IPS-20b (cell line): ENCODE measurements at regions not wholly inside any gene's neighbourhood (a gene's known extent, or its start where the extent isn't known, plus 50 kb on each side); places are given as distances from the start of the nearest gene placed in this dataset.
"Not testable (repeated sequence)": the region's sequence is repeated elsewhere in the genome, so short reads cannot be mapped to it uniquely, and the experiment has no call there.

ENCODE experiments used
- H3K27ac ChIP-seq: one replicate; pipeline ENCODE4 v1.5.1; 2013; ENCODE audit warnings: low read length
- H3K27me3 ChIP-seq: 2 replicates; pipeline ENCODE4 v1.6.1; 2013; ENCODE audit warnings: mild to moderate bottlenecking, low read length, inconsistent platforms; ENCODE audit not compliant: insufficient read depth
- H3K36me3 ChIP-seq: 2 replicates; pipeline ENCODE4 v1.6.1; 2013; ENCODE audit warnings: low read depth, mild to moderate bottlenecking, inconsistent platforms, low read length, moderate library complexity; ENCODE audit not compliant: insufficient read depth
- H3K4me1 ChIP-seq: 2 replicates; pipeline ENCODE4 v1.6.1; 2013; ENCODE audit warnings: mild to moderate bottlenecking, control low read depth, inconsistent platforms, low read length, moderate library complexity; ENCODE audit not compliant: insufficient read depth
- H3K4me3 ChIP-seq: 2 replicates; pipeline ENCODE4 v1.5.1; 2013; ENCODE audit warnings: mild to moderate bottlenecking, low read length, inconsistent platforms
- H3K9ac ChIP-seq: 2 replicates; pipeline ENCODE4 v1.6.1; 2013; ENCODE audit warnings: low read depth, mild to moderate bottlenecking, inconsistent platforms, low read length, moderate library complexity
- H3K9me3 ChIP-seq: 2 replicates; pipeline ENCODE4 v1.6.1; 2013; ENCODE audit warnings: mild to moderate bottlenecking, low read depth, low read length, inconsistent platforms; ENCODE audit not compliant: insufficient read depth

GRCh38 chr3:195986576-195986975 is 78.2 kb upstream of the TNK2 start:
- H3K4me1 ChIP-seq, H3K4me3 ChIP-seq, H3K9ac ChIP-seq, H3K27ac ChIP-seq, H3K27me3 ChIP-seq, H3K9me3 ChIP-seq: not testable (repeated sequence)
- peaks cover 11% of the 10 kb centered on the region; the same call in 1 of the 2 replicates for H3K36me3 ChIP-seq

- not testable (repeated sequence) for H3K27me3 ChIP-seq, H3K9ac ChIP-seq, H3K27ac ChIP-seq, H3K4me1 ChIP-seq, H3K9me3 ChIP-seq, H3K4me3 ChIP-seq
- H3K36me3 ChIP-seq: peaks cover 11% of the 10 kb centered on the region; the same call in 1 of the 2 replicates
Measured at GRCh38 chr3:195985348-195985920, 77.1 kb upstream of the TNK2 start.

DNA sequence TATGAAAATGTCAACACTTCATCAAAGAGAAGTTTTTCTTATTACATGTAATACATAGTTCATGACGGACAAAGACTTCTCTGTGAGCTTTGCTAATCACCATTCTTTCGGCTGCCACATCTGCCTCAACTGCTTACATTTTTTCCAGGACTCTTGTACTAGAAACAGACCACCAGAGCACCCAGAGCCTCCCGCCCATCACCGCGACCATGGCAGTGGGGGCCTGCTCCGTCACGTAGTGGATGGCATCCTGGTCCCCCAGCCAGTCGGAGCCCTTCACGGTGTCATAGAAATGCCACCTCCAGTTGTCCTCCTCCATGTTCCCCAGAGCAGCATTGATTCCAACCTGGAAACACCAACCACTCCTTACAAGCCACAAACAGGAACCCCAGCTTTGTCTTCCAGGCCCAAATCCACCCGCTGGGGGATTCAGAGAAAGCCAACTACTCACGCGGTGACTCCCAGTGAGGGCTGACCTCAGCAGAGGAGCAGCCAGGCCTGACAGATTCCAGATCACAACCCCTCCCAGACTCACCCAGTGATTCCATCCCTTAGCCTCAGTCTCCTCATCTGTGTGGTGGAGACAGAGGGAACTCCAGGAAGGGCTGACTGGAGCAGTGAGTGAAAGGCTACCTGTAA is 76.2 kb upstream of the TNK2 start:
- not testable (repeated sequence) for H3K9me3 ChIP-seq, H3K4me3 ChIP-seq, H3K27ac ChIP-seq, H3K4me1 ChIP-seq, H3K9ac ChIP-seq, H3K27me3 ChIP-seq
- H3K36me3 ChIP-seq: peaks cover 12% of the 10 kb centered on the region; the same call in 1 of the 2 replicates

DNA sequence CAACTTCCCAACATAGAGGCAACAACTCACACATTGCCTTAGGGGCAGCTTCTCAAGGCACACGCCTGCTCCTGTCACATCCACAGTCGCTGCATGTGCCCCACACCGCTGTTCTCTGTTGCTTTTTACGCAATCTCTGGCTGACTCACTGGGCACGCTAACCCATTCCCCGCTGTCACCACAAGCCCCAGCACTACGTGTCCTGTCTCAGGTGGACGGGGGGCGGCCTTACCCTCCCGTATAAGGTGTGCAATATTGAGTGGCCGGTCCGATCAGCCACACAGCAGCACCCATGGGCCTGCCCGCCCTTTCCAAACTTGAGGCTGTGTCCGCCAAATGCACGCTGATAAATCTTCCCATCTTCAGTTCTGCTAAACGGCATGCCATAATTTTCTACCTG is 75.5 kb upstream of the TNK2 start:
- H3K36me3 ChIP-seq: peaks cover 17% of the 10 kb centered on the region; the same call in 1 of the 2 replicates
- H3K27me3 ChIP-seq, H3K4me1 ChIP-seq, H3K4me3 ChIP-seq, H3K9me3 ChIP-seq, H3K9ac ChIP-seq, H3K27ac ChIP-seq: not testable (repeated sequence)

DNA sequence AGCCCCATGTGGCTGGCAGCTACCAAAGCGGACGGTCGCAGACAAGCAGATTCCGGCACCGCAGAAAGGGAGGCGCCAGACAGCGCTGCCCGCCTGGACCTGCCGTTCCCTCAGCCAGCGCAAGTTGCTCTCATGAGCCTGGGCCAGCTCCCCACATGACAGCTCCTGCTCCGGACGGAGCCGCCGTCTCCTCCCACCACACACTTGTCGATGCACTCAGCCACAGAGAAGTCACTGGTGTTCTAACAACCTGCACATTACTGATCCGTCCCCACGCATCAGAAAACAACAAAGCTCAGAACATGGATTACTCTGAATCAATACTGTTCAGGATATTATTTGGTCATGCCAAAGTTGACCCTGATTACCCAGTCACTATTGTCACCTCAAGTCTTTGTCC is 74.4 kb upstream of the TNK2 start:
- not testable (repeated sequence) for H3K4me3 ChIP-seq, H3K4me1 ChIP-seq, H3K9me3 ChIP-seq, H3K9ac ChIP-seq, H3K27me3 ChIP-seq, H3K27ac ChIP-seq
- peaks cover 18% of the 10 kb centered on the region; the same call in 1 of the 2 replicates for H3K36me3 ChIP-seq

DNA sequence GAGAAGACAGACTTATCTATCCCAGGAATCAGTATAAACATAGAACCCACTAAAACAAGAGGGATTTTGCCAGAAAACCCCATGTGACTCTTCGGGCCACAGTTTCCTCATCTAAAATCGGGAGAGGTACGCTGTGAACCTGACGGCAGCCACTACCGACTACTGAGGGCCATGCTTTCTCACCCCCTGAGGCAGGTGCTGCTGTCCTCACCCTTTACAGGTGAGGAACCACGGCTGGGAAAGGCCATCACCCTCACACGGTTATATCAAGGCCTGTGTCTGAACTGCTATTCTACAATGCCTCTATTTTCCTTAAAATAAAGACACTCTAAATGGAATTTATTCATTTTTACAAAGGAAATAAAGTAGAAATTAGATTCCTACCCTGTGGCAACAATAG is 73.4 kb upstream of the TNK2 start:
- not testable (repeated sequence) for H3K27me3 ChIP-seq, H3K4me1 ChIP-seq, H3K27ac ChIP-seq, H3K9ac ChIP-seq, H3K9me3 ChIP-seq, H3K4me3 ChIP-seq
- H3K36me3 ChIP-seq: peaks cover 18% of the 10 kb centered on the region; the same call in 1 of the 2 replicates

DNA sequence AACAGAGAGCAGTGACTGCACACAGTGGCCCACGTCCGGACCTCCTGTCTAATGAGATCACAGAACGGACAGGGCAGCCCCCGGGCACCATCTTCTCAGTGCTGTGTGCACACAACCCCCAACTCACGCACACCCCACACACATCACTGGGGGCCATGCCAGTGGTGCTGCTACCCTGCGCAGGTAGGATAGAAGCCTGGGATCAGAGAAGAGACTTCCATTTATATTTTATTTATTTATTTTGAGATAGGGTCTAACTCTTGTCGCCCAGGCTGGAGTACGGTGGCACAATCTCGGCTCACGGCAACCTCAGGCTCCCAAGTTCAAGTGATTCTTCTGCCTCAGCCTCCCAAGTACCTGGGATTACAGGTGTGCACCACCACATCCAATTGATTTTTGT is 71.5 kb upstream of the TNK2 start:
- H3K4me3 ChIP-seq, H3K9ac ChIP-seq, H3K27ac ChIP-seq, H3K9me3 ChIP-seq, H3K4me1 ChIP-seq, H3K27me3 ChIP-seq: not testable (repeated sequence)
- H3K36me3 ChIP-seq: peaks cover 28% of the 10 kb centered on the region

DNA sequence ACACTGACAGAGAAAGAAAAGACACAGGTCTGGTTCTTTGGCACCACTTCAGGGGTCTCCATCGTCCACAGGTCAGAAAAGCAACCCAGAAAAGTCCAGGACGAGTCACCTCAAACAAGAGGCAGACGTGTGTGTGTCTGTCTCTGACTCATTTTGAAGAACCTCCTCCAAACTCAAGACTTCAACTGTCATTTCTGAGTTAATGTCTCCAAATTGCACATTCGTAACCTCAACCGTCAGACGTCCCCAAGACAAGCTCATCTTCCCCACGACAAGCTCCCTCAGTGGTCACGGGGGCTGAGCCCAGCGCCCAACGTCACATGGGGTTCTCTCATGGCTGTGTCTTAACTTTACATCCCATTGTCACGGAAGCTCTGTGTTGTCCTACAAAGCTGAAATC is 70.2 kb upstream of the TNK2 start:
- H3K4me3 ChIP-seq, H3K9me3 ChIP-seq, H3K27ac ChIP-seq, H3K27me3 ChIP-seq, H3K4me1 ChIP-seq, H3K9ac ChIP-seq: not testable (repeated sequence)
- H3K36me3 ChIP-seq: peaks cover 25% of the 10 kb centered on the region

- not testable (repeated sequence) for H3K27me3 ChIP-seq, H3K27ac ChIP-seq, H3K9ac ChIP-seq, H3K4me1 ChIP-seq, H3K4me3 ChIP-seq, H3K9me3 ChIP-seq
- H3K36me3 ChIP-seq: peaks cover 19% of the 10 kb centered on the region
Measured at GRCh38 chr3:195976876-195977275, 68.5 kb upstream of the TNK2 start.

- H3K27me3 ChIP-seq, H3K4me3 ChIP-seq, H3K9ac ChIP-seq, H3K4me1 ChIP-seq, H3K9me3 ChIP-seq, H3K27ac ChIP-seq: not testable (repeated sequence)
- peaks cover 29% of the 10 kb centered on the region for H3K36me3 ChIP-seq
Measured at GRCh38 chr3:195974281-195974680, 65.9 kb upstream of the TNK2 start.

GRCh38 chr3:195970873-195971272 is 62.5 kb upstream of the TNK2 start:
- H3K4me3 ChIP-seq, H3K9me3 ChIP-seq, H3K27me3 ChIP-seq, H3K9ac ChIP-seq, H3K4me1 ChIP-seq, H3K27ac ChIP-seq: not testable (repeated sequence)
- peaks cover 33% of the 10 kb centered on the region for H3K36me3 ChIP-seq

DNA sequence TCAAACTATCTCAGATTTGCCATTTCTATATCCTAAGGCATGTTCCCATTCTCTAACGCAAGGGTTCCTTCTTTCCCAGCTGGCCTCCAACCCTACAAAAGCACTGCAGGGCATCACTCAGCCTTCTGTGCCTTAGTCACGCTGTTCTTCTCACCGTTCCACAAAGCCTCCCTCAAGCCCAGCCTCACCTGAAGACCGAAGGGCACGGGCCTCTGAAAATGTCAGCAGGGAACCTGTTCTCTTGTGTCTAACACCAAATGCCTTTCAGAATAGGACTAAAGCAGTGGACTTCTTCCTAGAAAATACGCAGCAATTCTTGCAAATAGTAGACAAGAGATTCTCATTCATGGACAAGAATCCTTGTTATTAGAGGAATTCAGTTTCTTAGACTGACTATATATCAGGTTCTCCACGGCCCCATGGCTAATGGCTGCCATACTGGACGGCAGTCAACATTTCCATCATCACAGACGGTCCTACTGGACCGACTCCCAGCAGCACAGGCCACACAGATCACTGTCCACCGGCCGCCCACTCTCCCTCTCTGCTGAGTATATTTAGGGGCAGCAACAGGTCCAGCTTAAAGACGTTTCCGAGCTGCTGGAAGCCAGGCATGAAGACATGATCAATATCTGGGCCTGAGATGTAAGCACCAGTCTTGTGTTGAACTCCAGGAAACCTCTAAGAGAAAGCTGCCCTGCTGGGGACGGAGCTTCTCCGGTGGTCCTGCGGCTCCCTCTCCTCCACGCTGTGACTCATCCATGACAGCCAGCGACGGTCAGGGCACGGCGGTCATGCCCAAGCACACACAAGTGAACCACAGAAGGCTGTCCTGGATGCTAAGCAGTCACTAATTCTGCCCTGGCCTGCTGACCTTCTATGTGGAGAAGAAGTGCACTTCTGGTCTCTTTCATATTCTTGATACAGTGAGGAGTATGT is 61.8 kb upstream of the TNK2 start:
- not testable (repeated sequence) for H3K9ac ChIP-seq, H3K9me3 ChIP-seq, H3K27me3 ChIP-seq, H3K27ac ChIP-seq, H3K4me3 ChIP-seq, H3K4me1 ChIP-seq
- H3K36me3 ChIP-seq: peaks cover 31% of the 10 kb centered on the region
